Astrocyte (in vitro differentiated cells and primary cell): ENCODE measurements at regions not wholly inside any gene's neighbourhood (a gene's known extent, or its start where the extent isn't known, plus 50 kb on each side); places are given as distances from the start of the nearest gene placed in this dataset.

Experiments used
- EZH2 ChIP-seq: IDR thresholded peaks from 2 replicates; pipeline ENCODE4 v1.6.1; 2012; ENCODE audit warnings: mild to moderate bottlenecking, low read length, inconsistent platforms; ENCODE audit not compliant: insufficient read depth
- TF ChIP-seq, protein P1 (sequence below): IDR thresholded peaks from 2 replicates; pipeline ENCODE4 v1.5.1; 2011; ENCODE audit warnings: low read depth, mild to moderate bottlenecking, inconsistent platforms, low read length, moderate library complexity; ENCODE audit not compliant: insufficient read depth

DNA sequence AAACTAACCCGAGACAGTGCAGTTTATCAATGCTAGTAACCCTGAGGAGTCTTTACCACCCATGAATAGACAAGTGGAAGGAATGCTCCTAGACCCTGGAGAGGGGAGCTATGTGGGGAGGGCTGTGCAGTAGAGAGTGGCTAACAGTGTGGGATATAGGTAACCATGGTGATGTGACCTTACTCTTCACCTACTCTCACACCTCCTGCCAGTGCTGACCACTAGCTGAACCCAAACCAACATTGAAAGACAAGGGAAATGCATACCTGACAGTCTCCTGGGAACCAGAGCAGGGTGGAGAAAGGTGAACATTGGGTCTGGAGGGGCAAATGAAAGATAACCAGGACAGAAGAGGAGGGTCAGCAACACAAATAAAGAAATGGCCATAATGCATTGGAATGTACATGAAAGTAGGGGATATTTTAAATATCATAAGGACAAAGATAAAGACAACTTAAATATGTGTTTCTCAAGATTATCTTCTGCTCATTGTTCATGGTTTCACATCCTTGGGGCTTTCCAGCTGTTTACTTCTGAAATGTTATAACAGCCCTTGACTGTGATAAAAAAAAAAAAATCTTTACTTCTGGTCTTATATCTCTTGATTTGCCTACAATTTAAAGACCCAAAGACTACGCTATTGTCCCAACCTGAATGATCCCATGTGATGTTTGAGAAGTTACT lies 983.3 kb upstream of the TENM4 start:
- TF ChIP-seq, protein P1, sequence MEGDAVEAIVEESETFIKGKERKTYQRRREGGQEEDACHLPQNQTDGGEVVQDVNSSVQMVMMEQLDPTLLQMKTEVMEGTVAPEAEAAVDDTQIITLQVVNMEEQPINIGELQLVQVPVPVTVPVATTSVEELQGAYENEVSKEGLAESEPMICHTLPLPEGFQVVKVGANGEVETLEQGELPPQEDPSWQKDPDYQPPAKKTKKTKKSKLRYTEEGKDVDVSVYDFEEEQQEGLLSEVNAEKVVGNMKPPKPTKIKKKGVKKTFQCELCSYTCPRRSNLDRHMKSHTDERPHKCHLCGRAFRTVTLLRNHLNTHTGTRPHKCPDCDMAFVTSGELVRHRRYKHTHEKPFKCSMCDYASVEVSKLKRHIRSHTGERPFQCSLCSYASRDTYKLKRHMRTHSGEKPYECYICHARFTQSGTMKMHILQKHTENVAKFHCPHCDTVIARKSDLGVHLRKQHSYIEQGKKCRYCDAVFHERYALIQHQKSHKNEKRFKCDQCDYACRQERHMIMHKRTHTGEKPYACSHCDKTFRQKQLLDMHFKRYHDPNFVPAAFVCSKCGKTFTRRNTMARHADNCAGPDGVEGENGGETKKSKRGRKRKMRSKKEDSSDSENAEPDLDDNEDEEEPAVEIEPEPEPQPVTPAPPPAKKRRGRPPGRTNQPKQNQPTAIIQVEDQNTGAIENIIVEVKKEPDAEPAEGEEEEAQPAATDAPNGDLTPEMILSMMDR, result no peak
- TF ChIP-seq EZH2, result no peak
